Neuronal stem cell (in vitro differentiated cells): ENCODE measurements at regions not wholly inside any gene's neighbourhood (a gene's known extent, or its start where the extent isn't known, plus 50 kb on each side); places are given as distances from the start of the nearest gene placed in this dataset.

ENCODE experiments used
- DNase-seq: peaks from one replicate; pipeline ENCODE4 v3.0.0-alpha.2; 2013; ENCODE audit warnings: low spot score
- H2AFZ ChIP-seq: one replicate; pipeline ENCODE4 v1.6.1; 2013; ENCODE audit warnings: mild to moderate bottlenecking, low read length, inconsistent platforms
- H2AK5ac ChIP-seq: 2 replicates; pipeline ENCODE4 v1.6.1; 2013; ENCODE audit warnings: low read depth, mild to moderate bottlenecking, inconsistent platforms, low read length, moderate library complexity, mixed read lengths
- H2BK120ac ChIP-seq: 2 replicates; pipeline ENCODE4 v1.6.1; 2013; ENCODE audit warnings: low read depth, mild to moderate bottlenecking, inconsistent platforms, low read length, moderate library complexity, mixed read lengths
- H2BK12ac ChIP-seq: one replicate; pipeline ENCODE4 v1.6.1; 2013; ENCODE audit warnings: low read length, inconsistent platforms
- H2BK15ac ChIP-seq: 2 replicates; pipeline ENCODE4 v1.6.1; 2013; ENCODE audit warnings: mild to moderate bottlenecking, low read length, inconsistent platforms, mixed read lengths
- H2BK5ac ChIP-seq: one replicate; pipeline ENCODE4 v1.6.1; 2013; ENCODE audit warnings: inconsistent platforms, mild to moderate bottlenecking, low read length, moderate library complexity
- H3K14ac ChIP-seq: one replicate; pipeline ENCODE4 v1.6.1; 2013; ENCODE audit warnings: low read length, inconsistent platforms
- H3K18ac ChIP-seq: 2 replicates; pipeline ENCODE4 v1.6.1; 2013; ENCODE audit warnings: low read length, inconsistent platforms
- H3K23ac ChIP-seq: 2 replicates; pipeline ENCODE4 v1.6.1; 2013; ENCODE audit warnings: low read depth, mild to moderate bottlenecking, mixed read lengths, low read length, inconsistent platforms; ENCODE audit not compliant: poor library complexity
- H3K27ac ChIP-seq: replicated peaks from 3 replicates; pipeline ENCODE4 v1.5.1; 2013; ENCODE audit warnings: low read length, inconsistent platforms
- H3K27me3 ChIP-seq, 3 experiments: 2 replicates each; pipeline ENCODE4 v1.6.1; 2013; ENCODE audit warnings: low read length in 3 of 3, mild to moderate bottlenecking in 2 of 3, inconsistent platforms in 1 of 3, low read depth in 1 of 3, mixed read lengths in 1 of 3, moderate library complexity in 1 of 3; ENCODE audit not compliant: control insufficient read depth in 3 of 3, insufficient read depth in 3 of 3
- H3K36me3 ChIP-seq, 2 donors: replicated peaks in 1 of 2; 2 replicates each; pipeline ENCODE4 v1.6.1; 2013; ENCODE audit warnings: low read length in 2 of 2; ENCODE audit not compliant: control insufficient read depth in 2 of 2, insufficient read depth in 2 of 2
- H3K4ac ChIP-seq: 2 replicates; pipeline ENCODE4 v1.6.1; 2013; ENCODE audit warnings: inconsistent platforms, mild to moderate bottlenecking, low read length, moderate library complexity
- H3K4me1 ChIP-seq, 2 donors: 1 replicate in 1 of 2; 2 replicates in 1 of 2; pipeline ENCODE4 v1.6.1; 2013; ENCODE audit warnings: low read length in 2 of 2, low read depth in 1 of 2; ENCODE audit not compliant: control insufficient read depth in 2 of 2, insufficient read depth in 1 of 2
- H3K4me2 ChIP-seq: one replicate; pipeline ENCODE4 v1.6.1; 2013; ENCODE audit warnings: mild to moderate bottlenecking, low read length, inconsistent platforms; ENCODE audit not compliant: insufficient read depth, poor library complexity, severe bottlenecking
- H3K4me3 ChIP-seq, 2 donors: 2 replicates each; pipeline ENCODE4 v1.5.1; 2013; ENCODE audit warnings: low read length in 2 of 2, mild to moderate bottlenecking in 2 of 2, inconsistent platforms in 1 of 2, moderate library complexity in 1 of 2
- H3K79me1 ChIP-seq: one replicate; pipeline ENCODE4 v1.6.1; 2013; ENCODE audit warnings: low read depth, mild to moderate bottlenecking, inconsistent platforms, low read length, moderate library complexity
- H3K9ac ChIP-seq: one replicate; pipeline ENCODE4 v1.6.1; 2013; ENCODE audit warnings: mild to moderate bottlenecking, low read depth, low read length, inconsistent platforms; ENCODE audit not compliant: poor library complexity
- H3K9me3 ChIP-seq, 2 donors: replicated peaks in 1 of 2; 2 replicates each; pipeline versions ENCODE3 to v1.6.1; 2013; ENCODE audit warnings: low read length in 2 of 2, mild to moderate bottlenecking in 2 of 2, inconsistent platforms in 1 of 2, low read depth in 1 of 2, mixed read lengths in 1 of 2, moderate library complexity in 1 of 2; ENCODE audit not compliant: control insufficient read depth in 2 of 2, insufficient read depth in 1 of 2
- H4K8ac ChIP-seq: one replicate; pipeline ENCODE4 v1.6.1; 2013; ENCODE audit warnings: low read depth, mild to moderate bottlenecking, inconsistent platforms, low read length, moderate library complexity
- H4K91ac ChIP-seq: one replicate; pipeline ENCODE4 v1.6.1; 2013; ENCODE audit warnings: low read length, low read depth, mild to moderate bottlenecking, inconsistent platforms; ENCODE audit not compliant: poor library complexity
- WGBS, 2 donors: extraction: QIAGEN DNeasy Blood & Tissue Kit; methylation state at CpG; one replicate each; pipeline ENCODE4 v1.1.7; 2013; ENCODE audit warnings: missing lambda C conversion rate in 2 of 2, mixed read lengths in 1 of 2; ENCODE audit not compliant: insufficient read length in 2 of 2, insufficient replicate concordance in 1 of 2; ENCODE audit errors: extremely low coverage in 2 of 2; 5-methylcytosine and 5-hydroxymethylcytosine counted together

DNA sequence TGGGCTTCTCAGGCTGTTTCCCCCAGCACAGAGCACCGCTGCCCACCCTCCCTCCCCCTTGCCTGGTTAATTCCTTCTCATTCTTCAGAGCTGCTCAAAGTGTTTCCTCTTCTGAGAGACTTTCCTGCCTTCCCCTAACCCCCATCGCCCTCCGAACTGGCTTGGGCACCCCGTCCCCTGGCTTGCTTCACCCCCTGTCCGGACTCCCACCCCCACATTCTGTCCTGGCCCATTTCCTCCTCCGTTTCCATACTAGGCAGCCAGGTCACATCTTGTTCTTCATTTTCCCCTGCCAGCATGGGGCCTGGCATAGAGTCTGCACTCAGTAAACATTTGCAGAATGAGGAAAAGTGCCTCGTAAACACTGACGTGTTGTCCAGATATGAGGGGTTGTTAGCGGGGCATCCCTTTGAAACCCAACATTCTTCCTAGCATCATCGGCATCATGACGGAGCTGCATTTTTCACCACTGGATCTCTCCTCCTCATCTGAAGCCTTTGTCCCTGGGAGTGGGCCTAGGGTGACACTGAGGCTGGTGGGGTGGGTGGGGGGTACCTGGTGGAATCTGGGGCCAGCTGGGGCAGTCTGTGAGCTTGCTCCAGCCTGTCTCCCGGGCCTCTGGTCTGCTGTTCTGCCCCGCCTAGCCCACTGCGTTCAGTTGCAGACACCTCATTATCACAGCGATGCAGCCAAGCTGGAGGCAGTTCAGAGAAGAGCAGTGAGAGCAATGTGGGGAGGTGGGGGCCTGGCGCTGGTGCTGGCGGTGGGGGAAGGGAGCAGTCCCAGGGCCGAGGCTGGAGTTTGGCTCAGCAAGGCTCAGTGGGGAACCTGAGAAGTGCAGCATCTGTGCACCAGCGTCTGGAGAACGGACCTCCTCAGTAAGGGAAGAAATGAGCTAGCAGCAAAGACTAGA lies 149.4 kb upstream of the PJA1 start:
- H3K18ac ChIP-seq: peak overlapping the region; percentile 80
- no peak overlapping the region for H2BK12ac ChIP-seq
- H3K4me2 ChIP-seq: no peak overlapping the region
- H3K4me1 ChIP-seq: peaks cover 3 to 20% of the 10 kb centered on the region in 2 donors
- no peak overlapping the region for H3K4me3 ChIP-seq
- H4K91ac ChIP-seq: no peak overlapping the region
- no peak overlapping the region for H3K9ac ChIP-seq
- H2BK120ac ChIP-seq: no peak overlapping the region
- no peaks in the 10 kb centered on the region for H3K9me3 ChIP-seq
- DNase-seq: no peak
- WGBS, 2 donors: no CpG with 5 or more reads among the region's 20 CpGs
- no peaks in the 10 kb centered on the region for H3K79me1 ChIP-seq
- no peak overlapping the region for H3K27ac ChIP-seq
- no peak overlapping the region for H3K23ac ChIP-seq
- H2AFZ ChIP-seq: peak overlapping the region; percentile 62
- no peak overlapping the region for H2BK5ac ChIP-seq
- H3K4ac ChIP-seq: no peak overlapping the region
- H3K27me3 ChIP-seq: peaks cover 0 to 21% (median 0%) of the 10 kb centered on the region in 3 experiments
- H3K36me3 ChIP-seq: no peaks in the 10 kb centered on the region
- no peak overlapping the region for H3K14ac ChIP-seq
- no peak overlapping the region for H2AK5ac ChIP-seq
- no peak overlapping the region for H2BK15ac ChIP-seq
- no peak overlapping the region for H4K8ac ChIP-seq

- peaks cover 0 to 21% (median 0%) of the 10 kb centered on the region in 3 experiments for H3K27me3 ChIP-seq
- H4K8ac ChIP-seq: no peak overlapping the region
- H3K18ac ChIP-seq: no peak overlapping the region
- no peak overlapping the region for H3K4me2 ChIP-seq
- no peak overlapping the region for H3K9ac ChIP-seq
- H2BK5ac ChIP-seq: no peak overlapping the region
- H2AFZ ChIP-seq: no peak overlapping the region
- no peak overlapping the region for H2BK120ac ChIP-seq
- H3K23ac ChIP-seq: no peak overlapping the region
- no peak overlapping the region for H4K91ac ChIP-seq
- no peak overlapping the region for H3K4ac ChIP-seq
- no peak overlapping the region for H2BK12ac ChIP-seq
- WGBS, 2 donors: no CpG with 5 or more reads among the region's 6 CpGs
- no peak overlapping the region for H3K4me3 ChIP-seq
- no peaks in the 10 kb centered on the region for H3K79me1 ChIP-seq
- no peak for DNase-seq
- H3K9me3 ChIP-seq: no peaks in the 10 kb centered on the region
- H3K4me1 ChIP-seq: peaks cover 3 to 21% of the 10 kb centered on the region in 2 donors
- H2BK15ac ChIP-seq: no peak overlapping the region
- H3K36me3 ChIP-seq: no peaks in the 10 kb centered on the region
- no peak overlapping the region for H2AK5ac ChIP-seq
- no peak overlapping the region for H3K27ac ChIP-seq
- no peak overlapping the region for H3K14ac ChIP-seq
These were observed 148.5 kb upstream of the PJA1 start for GRCh38 chrX:69313617-69314290.

- H3K27ac ChIP-seq: no peak overlapping the region
- no peaks in the 10 kb centered on the region for H3K79me1 ChIP-seq
- no peak overlapping the region for H2AK5ac ChIP-seq
- no peak for DNase-seq
- H3K14ac ChIP-seq: no peak overlapping the region
- peak overlapping the region; percentile 52 for H3K18ac ChIP-seq
- H2BK5ac ChIP-seq: no peak overlapping the region
- H2BK120ac ChIP-seq: no peak overlapping the region
- H4K91ac ChIP-seq: no peak overlapping the region
- H3K4ac ChIP-seq: no peak overlapping the region
- WGBS, 2 donors: no CpG with 5 or more reads among the region's 11 CpGs
- H4K8ac ChIP-seq: no peak overlapping the region
- H3K36me3 ChIP-seq: no peaks in the 10 kb centered on the region
- H3K27me3 ChIP-seq: peaks cover 0 to 21% (median 0%) of the 10 kb centered on the region in 3 experiments
- no peaks in the 10 kb centered on the region for H3K9me3 ChIP-seq
- no peak overlapping the region for H3K9ac ChIP-seq
- H3K4me3 ChIP-seq: no peak overlapping the region
- no peak overlapping the region for H2BK15ac ChIP-seq
- no peak overlapping the region for H2BK12ac ChIP-seq
- no peak overlapping the region for H3K4me2 ChIP-seq
- no peak overlapping the region for H3K23ac ChIP-seq
- H3K4me1 ChIP-seq: peaks cover 3 to 19% of the 10 kb centered on the region in 2 donors
- no peak overlapping the region for H2AFZ ChIP-seq
These were observed 146.8 kb upstream of the PJA1 start for GRCh38 chrX:69311936-69312670.
